Skin epidermis (tissue), 12 donors: ENCODE measurements at regions not wholly inside any gene's neighbourhood (a gene's known extent, or its start where the extent isn't known, plus 50 kb on each side); places are given as distances from the start of the nearest gene placed in this dataset.
"Not testable (repeated sequence)": the region's sequence is repeated elsewhere in the genome, so short reads cannot be mapped to it uniquely, and the experiment has no call there.

Source experiments
- H3K27ac ChIP-seq, 21 experiments: fragments of 200-600 bp; sonication (generic) in 11 of 21; one replicate each; pipeline ENCODE4 v1.5.0; 2020; ENCODE audit warnings: mild to moderate bottlenecking in 3 of 21, inconsistent platforms in 2 of 21, moderate library complexity in 2 of 21
- H3K4me3 ChIP-seq, 7 experiments: fragments of 200-600 bp; sonication (generic) in 2 of 7; one replicate each; pipeline ENCODE4 v1.5.0; 2020; ENCODE audit warnings: inconsistent platforms in 2 of 7, mild to moderate bottlenecking in 2 of 7, moderate library complexity in 1 of 7

DNA sequence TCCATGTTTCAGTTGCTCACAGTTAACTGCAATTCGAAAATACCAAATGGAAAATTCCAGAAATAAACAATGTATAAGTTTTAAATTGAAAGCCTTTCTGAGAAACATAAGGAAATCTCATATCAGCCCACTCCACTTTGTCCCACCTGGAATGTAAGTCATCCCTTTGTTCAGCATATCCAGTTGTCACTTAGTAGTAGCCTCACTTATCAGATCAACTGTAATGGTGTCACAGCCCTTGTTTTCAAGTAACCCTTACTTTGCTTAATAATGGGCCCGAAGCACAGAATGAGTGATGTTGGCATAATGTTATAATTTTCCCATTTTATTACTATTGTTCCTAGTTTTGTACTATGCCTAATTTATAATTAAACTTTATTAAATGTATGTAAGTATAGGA lies 646.8 kb downstream of the C12orf50 start:
- Histone ChIP-seq H3K4me3 (no peak overlapping the region), H3K27ac (no peak overlapping the region)

DNA sequence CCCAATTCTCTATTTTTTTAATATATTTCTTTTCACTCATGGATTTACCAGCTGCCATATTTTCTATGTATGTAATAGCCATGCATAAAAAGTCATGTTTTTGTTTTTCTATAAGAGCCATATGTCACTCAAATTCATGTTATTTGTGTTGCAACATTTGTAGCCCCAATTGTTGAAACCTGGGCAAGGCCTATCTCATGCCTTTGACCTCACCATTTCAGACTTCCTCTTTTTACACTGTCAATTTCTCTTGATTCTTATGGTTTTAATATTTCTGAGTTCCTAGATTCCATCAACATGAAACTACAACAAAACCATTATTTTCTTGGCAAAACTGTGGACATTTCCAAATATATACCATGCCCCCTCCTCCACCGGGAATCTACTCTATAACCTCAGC lies 647.5 kb downstream of the C12orf50 start:
- no peak overlapping the region for H3K27ac ChIP-seq
- no peak overlapping the region for H3K4me3 ChIP-seq

DNA sequence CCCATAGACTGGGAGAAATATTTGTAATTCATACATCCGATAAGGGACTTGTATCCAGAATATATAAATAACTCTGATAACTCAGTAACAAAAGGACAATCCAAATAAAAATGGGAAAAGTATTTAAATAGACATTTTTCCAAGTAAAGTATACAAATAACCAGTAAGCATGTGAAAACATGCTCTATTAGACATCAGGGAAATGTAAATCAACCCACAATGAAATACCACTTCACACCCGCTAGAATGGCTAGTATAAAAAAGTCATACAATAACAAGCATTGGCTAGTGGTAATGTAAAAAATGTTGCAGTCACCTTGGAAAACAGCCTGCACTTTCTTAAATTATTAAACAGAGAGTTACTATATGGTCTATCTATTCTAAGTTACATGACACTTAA lies 650.7 kb downstream of the C12orf50 start:
- Histone ChIP-seq H3K27ac (no peak overlapping the region), H3K4me3 (no peak overlapping the region)

DNA sequence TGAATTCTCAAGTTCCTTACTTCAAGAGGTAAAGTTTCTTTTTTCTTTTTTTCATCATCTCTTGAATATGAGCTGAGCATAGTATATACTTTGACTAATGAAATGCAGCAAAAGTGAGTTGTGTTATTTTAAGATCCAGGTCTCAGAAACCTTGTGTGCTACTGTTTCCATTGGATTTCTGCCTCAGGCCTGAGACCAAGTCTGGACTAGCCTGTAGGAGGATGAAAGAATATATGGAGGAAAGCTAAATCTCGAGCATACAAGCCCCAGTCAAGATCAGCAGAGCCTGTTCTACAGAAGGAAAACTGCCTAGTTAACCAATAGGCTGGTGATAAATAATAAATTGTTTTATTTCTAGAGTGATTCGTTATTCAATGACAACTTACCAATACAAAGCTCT lies 652.5 kb downstream of the C12orf50 start:
- Histone ChIP-seq H3K27ac (no peak overlapping the region), H3K4me3 (no peak overlapping the region)

DNA sequence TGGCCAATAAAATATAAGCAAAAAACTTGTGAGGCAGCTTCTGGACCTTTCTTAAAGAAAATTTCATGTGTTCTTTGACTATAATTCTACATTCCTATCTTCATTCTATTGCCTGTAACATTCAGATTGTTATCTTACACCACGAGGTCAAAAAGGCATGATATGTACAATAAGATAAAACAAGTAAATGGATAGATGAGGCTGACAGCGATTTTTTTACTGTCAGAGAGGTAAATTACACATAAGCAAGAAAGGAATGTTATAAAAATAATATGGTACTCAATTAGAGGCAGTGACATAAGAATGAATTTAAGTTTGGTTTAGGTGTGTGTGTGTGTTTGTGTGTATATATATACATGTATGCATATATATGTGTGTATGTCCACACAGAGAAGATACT lies 660.0 kb downstream of the C12orf50 start:
- Histone ChIP-seq H3K4me3 (no peak overlapping the region), H3K27ac (no peak overlapping the region)

DNA sequence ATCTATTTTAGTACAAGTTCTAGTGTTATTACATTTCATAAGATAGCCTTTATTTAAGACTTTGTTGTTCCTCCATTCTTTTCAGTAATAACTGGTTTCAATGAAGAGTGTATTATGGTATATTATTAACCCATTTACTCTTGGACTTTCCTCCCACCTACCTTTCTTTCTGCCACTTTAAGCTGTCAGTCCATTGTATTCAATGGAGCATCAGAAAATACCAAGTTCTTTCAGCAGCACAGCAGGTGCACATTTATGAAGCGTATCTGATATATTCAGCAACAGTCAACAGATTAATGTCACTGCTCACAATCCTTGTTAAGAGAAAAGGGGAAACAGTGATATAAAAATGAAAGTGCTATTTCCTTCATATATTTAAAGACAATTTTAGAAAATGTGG lies 660.9 kb downstream of the C12orf50 start:
- no peak overlapping the region for H3K27ac ChIP-seq
- H3K4me3 ChIP-seq, result no peak overlapping the region

DNA sequence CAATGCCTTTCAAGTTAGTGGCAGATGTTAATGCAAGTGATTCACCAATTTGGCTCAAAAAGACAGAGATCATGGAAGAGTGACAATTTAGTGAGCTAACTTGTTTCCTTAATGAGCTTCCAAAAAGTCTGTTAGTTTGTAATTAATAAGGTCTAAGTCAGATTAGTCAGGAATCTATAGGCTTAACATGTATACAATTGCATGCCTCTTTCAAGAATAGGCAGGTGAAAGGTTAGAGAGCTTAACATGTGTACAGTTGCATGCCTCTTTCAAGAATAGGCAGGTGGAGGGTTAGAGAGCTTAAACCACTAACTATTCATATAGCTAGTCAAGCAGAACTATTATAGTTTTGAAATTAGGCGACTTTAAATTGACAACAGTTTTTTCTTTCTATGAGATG lies 663.8 kb downstream of the C12orf50 start:
- Histone ChIP-seq H3K27ac (no peak overlapping the region), H3K4me3 (no peak overlapping the region)

DNA sequence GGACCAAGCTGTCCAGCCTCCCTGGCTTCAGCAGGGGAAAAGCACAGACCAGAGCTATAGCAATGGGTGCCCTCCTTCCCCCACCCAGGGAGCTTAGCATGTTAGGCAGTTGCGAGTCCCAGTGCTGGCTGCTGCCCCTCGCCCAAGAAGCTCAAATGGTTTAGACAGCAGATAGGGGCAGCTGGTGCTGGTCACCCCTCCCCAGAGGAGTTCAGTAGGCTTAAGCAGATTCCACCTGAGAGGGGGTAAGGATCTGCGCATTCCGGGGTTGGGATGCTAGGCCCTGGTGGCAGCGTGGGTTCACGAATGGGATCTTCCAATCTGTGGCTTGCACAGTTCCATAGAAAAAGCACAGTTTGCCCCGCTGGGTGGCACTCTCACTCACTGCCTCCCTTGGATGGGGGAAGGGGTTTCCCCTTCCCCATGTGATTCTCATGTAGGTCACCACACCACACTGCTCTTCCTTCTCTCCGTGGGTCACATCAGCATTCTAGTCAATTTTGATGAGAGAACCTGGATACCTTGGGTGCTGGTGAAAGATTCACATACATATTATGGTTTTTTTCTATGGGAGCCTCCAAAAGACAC lies 665.6 kb downstream of the C12orf50 start:
- no peak overlapping the region for H3K27ac ChIP-seq
- no peak overlapping the region for H3K4me3 ChIP-seq

DNA sequence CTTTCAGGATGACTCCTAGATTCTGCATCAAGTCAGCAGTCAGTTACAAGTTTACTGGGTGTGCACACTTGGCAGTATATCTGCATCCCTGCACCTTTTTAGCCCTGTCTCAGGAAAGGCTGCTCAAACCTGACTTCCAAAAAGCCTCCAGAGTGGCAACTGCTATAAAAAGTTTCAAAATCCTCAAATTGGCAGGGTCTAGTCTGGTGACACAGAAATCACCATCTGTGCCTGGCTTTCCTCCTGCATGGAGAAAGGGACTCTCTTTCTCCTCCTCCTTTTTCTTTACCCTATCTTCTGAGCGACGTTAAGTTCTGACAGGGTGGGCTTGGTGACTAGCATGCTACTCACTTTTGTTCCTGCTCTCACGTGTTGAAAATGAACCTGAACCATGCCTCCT lies 679.5 kb downstream of the C12orf50 start:
- H3K4me3 ChIP-seq, result no peak overlapping the region
- no peak overlapping the region for H3K27ac ChIP-seq

DNA sequence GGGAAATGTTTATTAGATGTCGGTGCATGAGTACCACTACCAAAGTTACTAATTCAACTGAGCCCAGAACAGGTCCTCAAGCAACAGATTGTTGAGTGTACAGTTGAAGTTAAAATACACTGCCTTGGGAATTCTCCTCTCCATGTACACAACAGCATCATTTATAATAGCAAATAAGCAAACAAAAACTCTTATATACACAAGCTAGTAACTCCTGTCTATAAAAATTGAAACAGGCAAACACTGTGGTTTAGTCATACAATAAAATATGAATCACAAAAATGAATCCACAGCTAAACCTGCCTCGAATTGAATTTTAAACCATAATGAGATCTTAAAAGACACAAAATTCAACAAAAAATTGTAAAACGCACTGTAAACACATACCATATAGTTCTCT lies 681.1 kb downstream of the C12orf50 start:
- H3K4me3 ChIP-seq, result no peak overlapping the region
- H3K27ac ChIP-seq, result no peak overlapping the region

DNA sequence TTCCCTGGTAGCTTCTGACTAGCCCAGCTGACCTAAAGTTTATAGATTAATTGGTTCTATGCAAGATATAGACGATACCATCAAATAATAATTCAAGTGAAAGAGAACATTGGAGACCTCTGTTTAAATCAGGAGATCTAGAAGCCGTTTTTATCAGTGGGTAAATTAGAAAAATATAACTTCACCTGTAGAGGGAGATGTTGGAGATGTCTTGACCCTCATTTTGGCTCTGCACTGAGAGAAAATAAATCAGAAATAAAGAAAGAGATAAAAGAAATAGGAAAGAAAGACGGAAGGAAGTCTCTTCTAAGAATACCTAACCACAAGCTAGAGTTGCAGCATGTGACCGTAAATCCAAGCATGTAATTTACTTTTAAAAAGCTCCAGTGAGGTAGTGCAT lies 684.5 kb downstream of the C12orf50 start:
- no peak overlapping the region for H3K4me3 ChIP-seq

DNA sequence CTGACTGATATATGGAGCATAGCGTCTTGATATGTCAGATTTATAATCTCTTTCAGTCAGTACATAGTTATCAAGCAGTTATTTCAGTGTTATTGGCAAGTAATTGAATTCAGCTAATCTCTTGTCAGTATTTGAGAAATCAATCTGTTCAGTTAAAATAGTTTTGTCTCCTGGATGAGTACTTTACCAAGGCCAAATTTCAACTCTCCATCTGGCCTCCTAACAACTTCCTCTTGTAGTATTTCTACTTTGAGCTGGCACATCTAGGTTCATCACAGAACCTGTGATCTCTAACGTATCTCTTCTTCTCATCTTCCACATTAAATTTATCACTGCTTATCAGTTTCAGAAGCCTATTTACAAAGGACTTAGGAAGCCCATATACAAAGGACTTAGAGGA lies 690.5 kb downstream of the C12orf50 start:
- no peak overlapping the region for H3K27ac ChIP-seq

More for the DNA sequence above, 684.5 kb downstream of the C12orf50 start:
- no peak overlapping the region for H3K27ac ChIP-seq

DNA sequence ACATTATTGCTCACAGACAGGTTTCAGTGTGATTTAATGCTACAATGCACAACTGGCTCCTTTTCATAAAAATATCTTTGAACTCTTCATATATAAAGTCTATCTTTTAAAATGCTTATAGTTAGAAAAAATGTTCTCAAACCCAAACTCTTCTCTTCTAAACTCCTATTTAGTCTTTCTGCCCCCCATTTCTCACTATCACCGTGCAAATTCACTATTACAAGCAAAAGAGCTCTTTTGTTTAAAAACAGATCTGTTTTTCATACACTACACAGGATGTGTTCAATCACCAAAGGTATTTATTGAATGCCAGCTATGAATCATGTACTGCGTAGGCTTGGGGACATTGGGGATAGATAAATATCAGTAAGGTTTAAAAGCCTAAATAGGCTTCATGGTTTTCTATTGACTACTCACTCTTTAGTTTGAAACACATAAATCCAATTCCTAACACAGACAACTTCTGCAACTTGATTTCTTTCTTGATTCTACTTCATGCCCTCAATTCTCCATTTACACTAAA lies 692.3 kb downstream of the C12orf50 start:
- no peak overlapping the region for H3K4me3 ChIP-seq
- H3K27ac ChIP-seq, result no peak overlapping the region

More for the DNA sequence above, 690.5 kb downstream of the C12orf50 start:
- H3K4me3 ChIP-seq, result no peak overlapping the region

DNA sequence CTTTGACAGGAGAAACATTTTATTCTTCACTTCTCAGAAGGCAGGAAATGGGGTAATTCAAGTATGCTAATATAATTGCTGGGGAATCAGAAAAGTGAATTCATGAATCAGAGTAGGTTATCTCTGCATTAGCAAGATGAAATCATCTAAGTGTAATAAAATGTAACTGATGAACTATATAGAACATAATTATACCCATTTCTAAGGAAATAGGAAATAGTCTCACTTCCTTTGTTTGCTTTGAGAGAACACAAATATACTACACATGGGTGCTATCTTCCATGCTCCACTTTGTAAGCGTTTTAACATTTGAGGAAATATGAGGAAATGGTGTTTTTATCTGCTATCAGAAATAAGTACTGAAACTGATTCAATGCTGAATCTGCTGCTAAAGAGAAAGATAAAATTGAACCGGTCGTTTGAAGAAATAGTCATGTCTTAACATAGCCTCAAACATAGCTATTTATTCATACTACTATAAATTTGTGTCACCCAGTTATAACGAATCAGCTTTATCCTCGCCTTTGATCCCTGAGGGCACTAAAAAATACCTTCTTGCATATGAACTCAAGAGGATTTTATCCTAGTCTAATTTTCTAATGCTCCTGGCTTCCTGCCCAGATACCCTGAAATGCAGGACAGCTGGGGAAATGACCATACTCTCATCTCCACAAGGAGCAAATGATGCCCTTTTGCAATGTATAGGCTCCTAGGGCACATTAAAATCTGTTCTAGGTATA lies 696.0 kb downstream of the C12orf50 start:
- no peak overlapping the region for H3K27ac ChIP-seq
- H3K4me3 ChIP-seq, result no peak overlapping the region

DNA sequence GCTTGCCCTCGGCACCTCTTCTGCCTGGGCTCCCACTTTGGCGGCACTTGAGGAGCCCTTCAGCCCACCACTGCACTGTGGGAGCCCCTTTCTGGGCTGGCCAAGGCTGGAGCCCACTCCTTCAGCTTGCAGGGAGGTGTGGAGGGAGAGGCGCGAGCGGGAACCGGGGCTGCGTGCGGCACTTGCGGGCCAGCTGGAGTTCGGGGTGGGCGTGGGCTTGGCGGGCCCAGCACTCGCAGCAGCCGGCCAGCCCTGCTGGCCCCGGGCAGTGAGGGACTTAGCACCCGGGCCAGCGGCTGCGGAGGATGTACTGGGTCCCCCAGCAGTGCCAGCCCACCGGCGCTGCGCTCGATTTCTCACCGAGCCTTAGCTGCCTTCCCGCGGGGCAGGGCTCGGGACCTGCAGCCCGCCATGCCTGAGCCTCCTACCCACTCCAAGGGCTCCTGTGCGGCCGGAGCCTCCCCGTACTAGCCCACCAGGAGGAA lies 699.1 kb downstream of the C12orf50 start:
- not testable (repeated sequence) for H3K4me3 ChIP-seq, H3K27ac ChIP-seq

DNA sequence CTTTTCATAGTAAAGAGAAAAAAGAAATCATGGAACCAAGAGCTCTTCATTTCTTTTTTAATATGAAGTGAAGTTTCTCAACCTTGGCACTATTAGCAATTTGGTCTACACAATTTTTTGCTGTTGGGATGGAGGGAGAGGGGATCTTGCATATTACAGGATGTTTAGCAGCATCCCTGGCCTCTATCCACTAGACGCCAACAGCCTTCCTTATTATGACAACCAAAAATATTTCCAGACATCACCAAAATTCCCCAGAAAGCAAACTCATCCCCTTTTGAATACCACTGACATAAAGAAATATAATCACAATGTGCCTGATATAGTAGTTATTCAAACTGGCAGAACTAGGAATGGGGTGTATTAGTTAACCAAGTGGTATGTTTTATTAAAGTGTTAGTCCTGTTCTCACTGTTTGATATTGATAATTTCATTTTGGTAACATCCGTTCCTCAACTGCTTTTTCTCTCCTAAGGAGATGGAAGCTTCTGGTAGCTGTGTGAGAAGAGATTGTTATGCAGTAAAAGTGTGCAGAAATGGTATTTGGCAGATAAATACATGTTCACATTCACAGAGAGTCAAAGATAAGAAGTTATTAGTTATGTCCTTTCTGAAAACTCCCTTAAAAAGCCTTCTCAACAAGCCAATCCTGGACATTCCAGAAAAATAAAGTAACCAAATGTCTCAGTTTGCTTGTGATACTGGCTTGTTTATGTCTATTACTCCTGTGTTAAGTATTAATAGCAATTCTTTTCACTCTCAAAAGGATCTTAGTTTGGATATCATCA lies 699.9 kb downstream of the C12orf50 start:
- Histone ChIP-seq H3K27ac (no peak overlapping the region), H3K4me3 (no peak overlapping the region)

DNA sequence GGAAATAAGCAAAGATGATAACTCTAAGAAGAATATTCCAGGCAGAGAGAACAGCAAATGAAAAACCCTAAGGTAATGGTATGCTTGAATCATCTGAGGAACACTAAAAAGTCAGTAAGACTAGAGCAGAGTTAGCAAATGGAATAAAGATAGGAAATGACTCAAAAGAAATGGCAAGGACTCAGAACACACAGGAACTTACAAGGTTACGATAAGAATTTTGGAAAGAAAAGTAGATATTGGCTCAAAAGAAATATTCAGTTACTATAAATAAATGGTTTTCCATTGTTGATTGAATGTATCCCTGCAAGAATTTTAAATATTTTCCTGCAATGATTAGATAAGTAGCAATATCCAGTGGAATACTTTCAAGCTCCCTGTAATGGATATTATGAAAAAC lies 705.8 kb downstream of the C12orf50 start:
- no peak overlapping the region for H3K27ac ChIP-seq

DNA sequence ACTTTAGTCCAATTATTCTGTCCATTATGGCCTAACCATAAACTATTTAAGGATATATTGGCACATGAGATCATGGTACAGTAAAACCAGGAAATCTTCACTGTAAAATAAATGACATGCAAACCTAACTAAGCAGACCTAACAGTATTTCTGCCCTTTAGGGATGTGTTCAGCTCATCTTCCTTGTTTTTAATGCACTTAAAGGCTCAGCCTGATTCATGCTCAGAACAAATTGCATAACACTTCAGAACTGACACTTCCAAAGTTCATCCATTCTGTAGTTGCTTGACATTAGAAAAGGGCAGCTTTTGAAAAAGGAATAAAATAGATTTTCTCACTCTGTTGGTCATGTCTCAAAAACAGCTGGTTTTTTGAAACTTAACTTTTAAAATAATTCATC lies 708.5 kb downstream of the C12orf50 start:
- no peak overlapping the region for H3K4me3 ChIP-seq
- H3K27ac ChIP-seq, result no peak overlapping the region

More for the DNA sequence above, 705.8 kb downstream of the C12orf50 start:
- H3K4me3 ChIP-seq, result no peak overlapping the region

DNA sequence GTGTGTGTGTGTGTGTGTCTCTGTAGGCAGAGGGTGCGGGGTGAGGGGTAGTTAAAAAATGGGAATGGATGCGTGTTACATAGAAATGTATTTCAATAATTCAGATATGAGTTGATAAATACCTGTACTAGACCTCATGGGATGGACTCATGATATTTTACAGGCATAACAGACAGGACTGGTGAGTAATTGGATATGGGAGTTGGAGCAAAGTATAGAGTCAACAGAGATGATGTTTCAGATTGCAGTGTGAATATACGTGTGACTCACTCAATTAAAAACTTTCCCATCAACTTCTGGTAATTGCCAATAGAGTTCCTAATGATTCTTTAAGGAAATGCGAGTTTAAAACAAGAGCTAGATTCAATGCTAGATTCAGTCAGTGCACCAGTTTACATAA lies 711.9 kb downstream of the C12orf50 start:
- Histone ChIP-seq H3K27ac (peak overlapping the region in 1 of 21 experiments; percentile 11), H3K4me3 (no peak overlapping the region)

DNA sequence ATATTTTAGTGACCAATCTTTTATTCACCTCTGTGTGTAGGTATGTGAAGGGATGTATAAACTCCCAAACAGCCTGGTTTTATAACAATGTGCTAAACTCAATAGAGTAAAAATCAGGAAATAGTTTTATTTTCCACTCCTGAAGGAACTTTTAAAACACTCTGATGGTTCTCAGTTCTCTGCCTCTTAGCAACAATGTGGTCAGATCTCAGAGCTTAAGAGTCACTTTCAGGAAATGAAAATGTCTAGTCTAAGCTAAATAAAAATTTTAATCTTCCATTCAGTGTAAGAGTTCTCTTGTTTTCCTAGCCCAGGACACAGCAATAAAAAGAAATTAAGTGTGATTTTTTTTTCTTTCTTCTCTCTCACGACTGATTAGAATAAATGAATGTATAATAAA lies 718.0 kb downstream of the C12orf50 start:
- H3K4me3 ChIP-seq, result no peak overlapping the region
- peak overlapping the region in 7 of 21 experiments; percentile 4 to 62 (median 18) for H3K27ac ChIP-seq

DNA sequence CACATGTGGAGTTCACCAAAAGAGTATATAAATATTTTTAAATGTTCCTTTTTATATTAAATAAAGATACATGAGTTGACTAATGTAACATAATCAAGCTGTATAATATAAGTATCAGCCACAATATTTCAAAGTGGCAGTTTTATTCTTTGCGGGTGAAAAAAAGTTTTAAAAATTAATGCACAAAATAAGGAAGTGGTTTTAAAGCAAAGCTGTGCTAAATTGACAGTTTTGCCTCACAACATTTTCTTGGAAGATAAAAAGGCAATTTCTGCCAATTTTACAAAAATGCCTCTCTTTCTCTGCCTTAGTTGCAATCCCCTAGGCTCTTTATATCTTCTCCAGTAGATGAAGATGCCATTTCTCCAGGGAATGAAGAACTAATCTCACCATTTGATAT lies 719.1 kb downstream of the C12orf50 start:
- peak overlapping the region in 1 of 21 experiments; percentile 22 for H3K27ac ChIP-seq
- no peak overlapping the region for H3K4me3 ChIP-seq
